CD1c-positive myeloid dendritic cell (primary cell): ENCODE measurements at regions not wholly inside any gene's neighbourhood (a gene's known extent, or its start where the extent isn't known, plus 50 kb on each side); places are given as distances from the start of the nearest gene placed in this dataset.
"Not testable (repeated sequence)": the region's sequence is repeated elsewhere in the genome, so short reads cannot be mapped to it uniquely, and the experiment has no call there.

Experiments used
- DNase-seq: peaks from one replicate; pipeline ENCODE4 v3.0.0-alpha.2; 2016; ENCODE audit errors: extremely low spot score

GRCh38 chr7:64469673-64470072 lies 93.2 kb downstream of the ZNF680 start:
- no peak for DNase-seq

GRCh38 chr7:64465551-64465950 lies 97.3 kb downstream of the ZNF680 start:
- no peak for DNase-seq

- peak; percentile 37 for DNase-seq
These were observed 99.1 kb downstream of the ZNF680 start for GRCh38 chr7:64463636-64464375.

DNA sequence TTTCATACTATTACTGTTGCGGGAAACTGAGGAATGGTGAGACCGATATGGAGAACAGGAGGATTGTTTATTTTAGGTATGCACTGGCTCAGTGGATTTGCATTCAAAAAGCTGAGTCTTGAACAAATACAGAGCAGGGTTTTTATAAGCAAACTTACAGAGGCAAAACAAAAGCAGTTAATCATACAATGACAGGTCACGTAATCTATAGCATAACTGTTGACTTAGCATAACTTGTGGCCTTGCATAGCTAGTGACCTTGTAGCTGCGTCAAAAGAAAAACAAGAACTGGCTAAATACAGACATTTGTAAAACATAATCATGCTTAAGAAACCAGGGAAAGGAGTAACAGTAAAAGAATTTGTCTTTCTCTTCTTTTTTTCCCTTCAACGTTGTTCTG lies 103.0 kb downstream of the ZNF680 start:
- DNase-seq: not testable (repeated sequence)

DNA sequence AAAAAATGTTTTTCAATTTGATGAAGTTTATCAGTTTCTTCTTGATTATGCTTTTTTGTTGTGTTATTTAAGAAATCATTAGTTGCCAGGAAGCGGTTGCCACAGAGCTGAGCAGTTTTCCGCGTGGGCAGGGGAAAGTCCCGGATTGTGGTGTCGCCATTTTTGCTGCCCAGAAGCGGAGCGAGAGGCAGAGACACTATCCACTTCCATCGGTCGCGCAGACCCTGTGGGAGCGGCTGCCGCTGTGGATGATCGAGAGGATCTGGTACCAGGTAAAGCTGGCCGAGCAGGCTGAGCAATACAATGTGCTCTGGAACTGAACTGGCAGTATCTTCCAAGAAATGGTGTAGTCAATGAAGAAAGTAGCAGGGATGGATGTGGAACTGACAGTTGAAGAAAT lies 119.8 kb downstream of the ZNF736 start:
- DNase-seq: no peak

GRCh38 chr7:64431838-64432237 lies 118.1 kb downstream of the ZNF736 start:
- DNase-seq: no peak

DNA sequence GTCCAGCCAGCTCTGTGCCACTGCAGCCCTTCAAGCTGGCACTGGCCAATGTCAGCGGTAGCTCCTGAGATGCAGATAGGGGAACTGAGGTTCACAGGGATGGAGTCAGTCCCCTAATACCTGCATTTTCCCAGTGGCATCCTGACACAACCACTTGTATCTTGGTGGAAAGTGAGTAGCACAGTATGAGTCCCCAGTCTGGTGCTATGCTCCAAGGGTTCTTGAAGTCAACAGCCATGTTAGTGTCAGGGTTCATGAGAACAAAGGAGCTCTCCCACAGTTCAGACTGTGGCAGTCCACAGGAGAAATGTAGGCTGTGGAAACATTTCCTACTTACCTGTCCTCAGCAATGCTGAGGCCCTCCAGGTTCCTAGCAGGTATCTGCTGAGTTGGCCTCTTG lies 115.5 kb downstream of the ZNF736 start:
- DNase-seq: no peak

GRCh38 chr7:64425436-64425835 lies 111.7 kb downstream of the ZNF736 start:
- DNase-seq: not testable (repeated sequence)

DNA sequence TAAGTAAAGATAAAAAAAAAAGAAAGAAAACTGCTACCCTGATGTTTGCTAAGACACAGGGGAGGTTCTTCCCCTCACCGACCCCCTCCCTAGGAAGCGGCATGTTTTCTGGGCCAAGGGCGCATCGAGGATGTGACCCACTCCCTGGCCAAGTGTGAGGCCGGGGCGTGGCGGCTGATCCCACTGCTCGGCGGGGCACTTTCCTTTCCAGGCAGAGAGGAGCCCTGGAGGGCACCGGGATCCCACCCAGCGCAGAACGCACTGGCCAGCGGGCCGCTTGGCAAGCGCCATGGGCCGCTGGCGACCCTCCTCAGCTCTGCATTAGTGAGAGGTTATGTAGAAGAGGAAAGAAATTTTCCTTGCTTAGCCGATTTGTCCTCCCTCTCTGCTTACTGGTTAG lies 93.4 kb downstream of the ZNF736 start:
- DNase-seq: no peak
